Smooth muscle cell (in vitro differentiated cells): ENCODE measurements at regions not wholly inside any gene's neighbourhood (a gene's known extent, or its start where the extent isn't known, plus 50 kb on each side); places are given as distances from the start of the nearest gene placed in this dataset.

Source experiments
- DNase-seq: peaks from one replicate; lab custom pipeline; 2025; ENCODE audit not compliant: unreplicated experiment; lab: John Stamatoyannopoulos, UW
- H2AFZ ChIP-seq: fragments of 200-600 bp; sonication (generic); 2 replicates; pipeline ENCODE4 v1.6.0; 2016; ENCODE audit warnings: antibody characterized with exemption, low read depth, mild to moderate bottlenecking
- H3F3A ChIP-seq: fragments of 200-600 bp; sonication (generic); 2 replicates; pipeline ENCODE4 v1.6.0; 2017; ENCODE audit warnings: antibody characterized with exemption, low read depth
- H3K27ac ChIP-seq: fragments of 200-600 bp; sonication (generic); 2 replicates; pipeline ENCODE4 v1.5.1; 2016; ENCODE audit warnings: low read depth, mild to moderate bottlenecking
- H3K27me3 ChIP-seq: fragments of 200-600 bp; sonication (generic); 2 replicates; pipeline ENCODE4 v1.6.1; 2016; ENCODE audit warnings: low read depth, mild to moderate bottlenecking
- H3K36me3 ChIP-seq: fragments of 200-600 bp; sonication (generic); 2 replicates; pipeline ENCODE4 v1.5.1; 2016; ENCODE audit warnings: low read depth
- H3K4me1 ChIP-seq: fragments of 200-600 bp; sonication (generic); 2 replicates; pipeline ENCODE4 v1.5.1; 2016; ENCODE audit warnings: low read depth
- H3K4me2 ChIP-seq: fragments of 200-600 bp; sonication (generic); 2 replicates; pipeline ENCODE4 v1.6.0; 2016; ENCODE audit warnings: mild to moderate bottlenecking
- H3K4me3 ChIP-seq: fragments of 200-600 bp; sonication (generic); 2 replicates; pipeline ENCODE4 v1.5.1; 2016; ENCODE audit warnings: mild to moderate bottlenecking
- H3K79me2 ChIP-seq: fragments of 200-600 bp; sonication (generic); 2 replicates; pipeline ENCODE4 v1.6.0; 2016; ENCODE audit warnings: low read depth, mild to moderate bottlenecking
- H3K9ac ChIP-seq: fragments of 200-600 bp; sonication (generic); 2 replicates; pipeline ENCODE4 v1.6.0; 2016; ENCODE audit warnings: low read depth
- H3K9me3 ChIP-seq: fragments of 200-600 bp; sonication (generic); replicated peaks from 2 replicates; pipeline ENCODE4 v1.5.1; 2016; ENCODE audit warnings: low read depth
- H4K20me1 ChIP-seq: fragments of 200-600 bp; sonication (generic); 2 replicates; pipeline ENCODE4 v1.6.0; 2016; ENCODE audit warnings: low read depth
- WGBS: methylation state at CpG from one replicate; pipeline ENCODE4 v1.1.7; 2016; ENCODE audit warnings: low lambda C conversion rate; 5-methylcytosine and 5-hydroxymethylcytosine counted together
- TF ChIP-seq, protein P1 (sequence below): fragments of 200-600 bp; sonication (generic); IDR thresholded peaks from 2 replicates; pipeline ENCODE4 v1.5.1; 2017; ENCODE audit warnings: borderline replicate concordance, mild to moderate bottlenecking, antibody characterized with exemption; ENCODE audit not compliant: insufficient read depth, poor library complexity, severe bottlenecking

DNA sequence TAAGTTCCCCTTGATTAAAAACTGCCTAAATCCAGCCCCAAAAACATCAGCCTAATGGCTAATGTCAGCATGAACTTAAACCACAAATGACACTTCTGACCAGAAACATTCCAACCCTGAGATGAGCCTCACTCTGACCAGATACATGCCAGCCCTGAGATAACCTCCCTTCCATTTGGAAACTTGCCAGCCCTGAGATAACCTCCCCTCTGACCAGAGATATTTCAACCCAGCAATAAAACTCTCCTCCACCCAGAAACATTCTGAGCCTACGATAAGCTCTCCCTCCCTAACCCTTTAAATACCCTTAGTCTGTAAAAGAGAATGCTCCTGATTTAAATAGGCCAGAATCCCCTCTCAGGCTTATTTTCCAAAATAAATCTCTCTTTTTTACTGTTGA, 1035.7 kb upstream of the NUDT12 start:
- Histone ChIP-seq H3K27ac (no peak overlapping the region), H3K4me1 (no peaks in the 10 kb centered on the region), H3K36me3 (no peaks in the 10 kb centered on the region), H3K27me3 (no peaks in the 10 kb centered on the region), H3K79me2 (no peaks in the 10 kb centered on the region), H2AFZ (no peak overlapping the region), H3K9me3 (peaks cover 6% of the 10 kb centered on the region), H4K20me1 (no peaks in the 10 kb centered on the region), H3F3A (no peaks in the 10 kb centered on the region), H3K4me3 (no peak overlapping the region), H3K9ac (no peak overlapping the region), H3K4me2 (no peak overlapping the region)
- WGBS = 0% methylated on average over 1 of the region's 1 CpG
- TF ChIP-seq, protein P1, sequence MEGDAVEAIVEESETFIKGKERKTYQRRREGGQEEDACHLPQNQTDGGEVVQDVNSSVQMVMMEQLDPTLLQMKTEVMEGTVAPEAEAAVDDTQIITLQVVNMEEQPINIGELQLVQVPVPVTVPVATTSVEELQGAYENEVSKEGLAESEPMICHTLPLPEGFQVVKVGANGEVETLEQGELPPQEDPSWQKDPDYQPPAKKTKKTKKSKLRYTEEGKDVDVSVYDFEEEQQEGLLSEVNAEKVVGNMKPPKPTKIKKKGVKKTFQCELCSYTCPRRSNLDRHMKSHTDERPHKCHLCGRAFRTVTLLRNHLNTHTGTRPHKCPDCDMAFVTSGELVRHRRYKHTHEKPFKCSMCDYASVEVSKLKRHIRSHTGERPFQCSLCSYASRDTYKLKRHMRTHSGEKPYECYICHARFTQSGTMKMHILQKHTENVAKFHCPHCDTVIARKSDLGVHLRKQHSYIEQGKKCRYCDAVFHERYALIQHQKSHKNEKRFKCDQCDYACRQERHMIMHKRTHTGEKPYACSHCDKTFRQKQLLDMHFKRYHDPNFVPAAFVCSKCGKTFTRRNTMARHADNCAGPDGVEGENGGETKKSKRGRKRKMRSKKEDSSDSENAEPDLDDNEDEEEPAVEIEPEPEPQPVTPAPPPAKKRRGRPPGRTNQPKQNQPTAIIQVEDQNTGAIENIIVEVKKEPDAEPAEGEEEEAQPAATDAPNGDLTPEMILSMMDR = no peak
- no peak for DNase-seq

DNA sequence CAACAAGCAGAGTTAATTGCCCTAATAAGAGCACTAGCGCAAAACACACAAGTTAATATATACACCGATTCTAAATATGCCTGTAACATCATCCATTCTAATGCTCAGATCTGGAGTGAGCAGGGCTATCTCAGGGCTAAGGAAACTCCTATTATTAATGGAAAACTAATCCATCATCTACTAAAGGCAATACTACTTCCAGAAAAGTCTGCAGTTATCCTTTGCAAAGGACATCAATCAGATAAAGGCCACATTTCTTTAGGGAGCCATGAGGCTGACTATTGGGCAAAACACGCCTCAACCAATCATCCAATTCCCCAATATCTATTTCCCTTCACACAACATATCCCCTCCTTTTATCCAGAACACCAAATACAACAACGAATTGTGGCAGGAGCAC, 1032.3 kb upstream of the NUDT12 start:
- WGBS = 94% methylated on average over 4 of the region's 4 CpGs
- no peaks in the 10 kb centered on the region for H3K36me3 ChIP-seq
- no peaks in the 10 kb centered on the region for H3K9me3 ChIP-seq
- H2AFZ ChIP-seq = no peak overlapping the region
- no peaks in the 10 kb centered on the region for H3F3A ChIP-seq
- no peaks in the 10 kb centered on the region for H3K79me2 ChIP-seq
- DNase-seq = no peak
- H3K9ac ChIP-seq = no peak overlapping the region
- H4K20me1 ChIP-seq = no peaks in the 10 kb centered on the region
- H3K27ac ChIP-seq = no peak overlapping the region
- TF ChIP-seq, protein P1 = no peak
- H3K4me1 ChIP-seq = no peaks in the 10 kb centered on the region
- no peak overlapping the region for H3K4me3 ChIP-seq
- H3K4me2 ChIP-seq = no peak overlapping the region
- H3K27me3 ChIP-seq = no peaks in the 10 kb centered on the region

DNA sequence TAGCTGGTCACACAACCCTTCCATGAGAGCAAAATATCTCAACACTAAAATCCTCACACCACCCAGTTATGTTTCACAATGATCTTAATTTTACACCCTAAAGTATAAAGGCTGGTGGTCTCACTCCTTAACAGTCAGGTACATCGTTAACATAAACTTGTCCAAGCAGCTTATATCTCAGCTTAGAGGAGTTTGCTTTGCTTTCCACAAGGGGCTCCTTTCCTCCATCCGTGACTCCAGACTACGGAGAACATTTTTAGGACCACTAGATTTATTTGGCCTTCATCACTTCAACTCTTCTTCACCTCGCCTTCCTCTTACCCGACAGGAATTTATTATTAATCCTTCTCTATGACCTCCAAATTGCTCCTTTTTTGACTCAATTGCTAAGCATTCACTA, 1014.1 kb upstream of the NUDT12 start:
- Histone ChIP-seq H3K36me3 (no peaks in the 10 kb centered on the region), H3K4me1 (no peaks in the 10 kb centered on the region), H4K20me1 (no peaks in the 10 kb centered on the region), H3K9me3 (no peaks in the 10 kb centered on the region), H3K4me3 (no peak overlapping the region), H3K79me2 (no peaks in the 10 kb centered on the region), H3F3A (no peaks in the 10 kb centered on the region), H3K4me2 (no peak overlapping the region), H3K27ac (no peak overlapping the region), H3K27me3 (no peaks in the 10 kb centered on the region), H3K9ac (no peak overlapping the region), H2AFZ (no peak overlapping the region)
- whole genome bisulfite sequencing = 74% methylated on average over 5 of the region's 5 CpGs
- TF ChIP-seq, protein P1 = no peak
- DNase-seq = no peak

DNA sequence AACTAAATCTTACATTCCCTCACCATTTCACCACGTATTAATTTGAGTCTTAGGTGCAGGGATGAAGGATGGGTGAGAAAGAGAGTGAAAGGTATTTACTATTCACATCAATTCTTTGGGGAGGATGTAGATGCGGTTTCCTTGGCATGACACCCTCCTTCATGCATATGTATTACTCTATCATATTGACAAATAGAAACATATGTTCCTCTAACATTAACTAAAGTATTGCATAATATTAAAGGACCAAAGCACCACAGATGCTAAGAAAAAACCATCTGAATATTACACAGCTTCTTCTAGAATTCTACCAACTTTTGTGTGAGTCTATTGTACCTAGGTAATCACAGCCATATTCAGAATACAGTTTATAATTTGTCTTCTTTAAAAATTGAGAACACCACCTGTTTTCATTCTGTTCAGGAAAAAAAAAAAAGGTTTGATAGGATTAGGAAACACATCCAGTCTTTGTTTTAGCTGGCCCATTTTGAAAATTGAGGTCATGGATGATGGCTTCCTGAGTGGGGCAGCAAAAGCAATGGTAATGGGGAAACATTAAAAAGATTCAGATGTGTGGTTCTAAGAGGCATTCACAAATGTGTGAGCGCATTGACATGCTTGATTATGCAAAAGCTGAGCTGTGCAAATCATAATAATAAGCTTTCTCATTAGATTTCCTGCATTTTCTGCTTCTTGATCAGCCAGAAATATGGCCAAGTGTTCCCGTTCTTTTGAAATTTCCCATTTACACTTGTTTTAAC, 1011.5 kb upstream of the NUDT12 start:
- TF ChIP-seq, protein P1 = no peak

More for the DNA sequence above, 1011.5 kb upstream of the NUDT12 start:
- Histone ChIP-seq H3K4me2 (no peak overlapping the region), H3K27me3 (no peaks in the 10 kb centered on the region), H3K4me1 (no peaks in the 10 kb centered on the region), H3K9ac (no peak overlapping the region), H3F3A (no peaks in the 10 kb centered on the region), H2AFZ (no peak overlapping the region), H3K79me2 (no peaks in the 10 kb centered on the region), H3K4me3 (no peak overlapping the region), H3K9me3 (no peaks in the 10 kb centered on the region), H3K36me3 (no peaks in the 10 kb centered on the region), H4K20me1 (no peaks in the 10 kb centered on the region), H3K27ac (no peak overlapping the region)
- DNase-seq = no peak
- 92% methylated on average over 4 of the region's 4 CpGs for WGBS
